ENCODE measurements at regions not wholly inside any gene's neighbourhood (a gene's known extent, or its start where the extent isn't known, plus 50 kb on each side); places are given as distances from the start of the nearest gene placed in this dataset.
"Not testable (repeated sequence)": the region's sequence is repeated elsewhere in the genome, so short reads cannot be mapped to it uniquely, and the experiment has no call there.

GRCh38 chr2:140073763-140074162, 1293.6 kb upstream of the NXPH2 start:
- H3K27ac ChIP-seq (ENCODE audit: low read length); H3K4me3 ChIP-seq (ENCODE audit: low read depth in 2 of 2, low read length in 2 of 2); H3K27me3 ChIP-seq (ENCODE audit: control insufficient read depth, insufficient read depth, low read length); H3K9me3 ChIP-seq (ENCODE audit: control insufficient read depth, insufficient read depth, low read depth, low read length); POLR2A ChIA-PET; CTCF ChIA-PET; intact Hi-C loops (cut with micrococcal nuclease; ENCODE audit: unreplicated experiment); H3K36me3 ChIP-seq (ENCODE audit: control insufficient read depth, insufficient read depth, low read length); ATAC-seq; H3K4me1 ChIP-seq (ENCODE audit: control insufficient read depth, insufficient read depth, low read length); DNase-seq (ENCODE audit: low read depth, low spot score); BruUV-seq (replicated peaks); in situ Hi-C loops (cut with HindIII; ENCODE audit: low pct_unique_long_range_greater_than_20kb, low sequenced_read_pairs): not testable (repeated sequence)

- in situ Hi-C loops (cut with HindIII; ENCODE audit: low pct_unique_long_range_greater_than_20kb, low sequenced_read_pairs) = no loop called here
- no peak overlapping the region for H3K27ac ChIP-seq (ENCODE audit: low read length)
- BruUV-seq (replicated peaks) = no TSS peak
- no peaks in the 10 kb centered on the region for H3K36me3 ChIP-seq (ENCODE audit: control insufficient read depth, insufficient read depth, low read length)
- H3K4me1 ChIP-seq (ENCODE audit: control insufficient read depth, insufficient read depth, low read length) = no peaks in the 10 kb centered on the region
- no peak for DNase-seq (ENCODE audit: low read depth, low spot score)
- H3K9me3 ChIP-seq (ENCODE audit: control insufficient read depth, insufficient read depth, low read depth, low read length) = no peaks in the 10 kb centered on the region
- H3K4me3 ChIP-seq (ENCODE audit: low read depth in 2 of 2, low read length in 2 of 2) = no peak overlapping the region
- intact Hi-C loops (cut with micrococcal nuclease; ENCODE audit: unreplicated experiment) = no loop called here
- no peak for ATAC-seq
- H3K27me3 ChIP-seq (ENCODE audit: control insufficient read depth, insufficient read depth, low read length) = no peaks in the 10 kb centered on the region
- TF ChIP-seq POLR2AphosphoS5 (IDR thresholded peaks at IDR 0.05; ENCODE audit: low read depth, low read length) (no peak), SIN3A (IDR thresholded peaks at IDR 0.05; ENCODE audit: borderline replicate concordance, insufficient read depth, low read depth, low read length) (no peak), CTCF (IDR thresholded peaks at IDR 0.05) (no peak), REST (IDR thresholded peaks at IDR 0.05; ENCODE audit: insufficient read depth in 1 of 2, low read depth in 2 of 2, low read length in 1 of 2) (no peak), TCF7L2 (IDR thresholded peaks at IDR 0.05; ENCODE audit: low read depth, low read length) (no peak)
- CTCF ChIA-PET = no interaction called here
- POLR2A ChIA-PET = no interaction called here
These were observed 1287.5 kb upstream of the NXPH2 start for GRCh38 chr2:140067661-140068060.

- Histone ChIP-seq H3K36me3 (ENCODE audit: control insufficient read depth, insufficient read depth, low read length) (no peaks in the 10 kb centered on the region), H3K27ac (ENCODE audit: low read length) (no peak overlapping the region), H3K9me3 (ENCODE audit: control insufficient read depth, insufficient read depth, low read depth, low read length) (no peaks in the 10 kb centered on the region), H3K27me3 (ENCODE audit: control insufficient read depth, insufficient read depth, low read length) (no peaks in the 10 kb centered on the region), H3K4me1 (ENCODE audit: control insufficient read depth, insufficient read depth, low read length) (no peaks in the 10 kb centered on the region), H3K4me3 (ENCODE audit: low read depth in 2 of 2, low read length in 2 of 2) (no peak overlapping the region)
- intact Hi-C loops (cut with micrococcal nuclease; ENCODE audit: unreplicated experiment) (no loop called here), in situ Hi-C loops (cut with HindIII; ENCODE audit: low pct_unique_long_range_greater_than_20kb, low sequenced_read_pairs) (no loop called here)
- TF ChIP-seq REST (IDR thresholded peaks at IDR 0.05; ENCODE audit: insufficient read depth in 1 of 2, low read depth in 2 of 2, low read length in 1 of 2) = no peak
- no peak for TF ChIP-seq TCF7L2 (IDR thresholded peaks at IDR 0.05; ENCODE audit: low read depth, low read length)
- TF ChIP-seq POLR2AphosphoS5 (IDR thresholded peaks at IDR 0.05; ENCODE audit: low read depth, low read length) = no peak
- TF ChIP-seq SIN3A (IDR thresholded peaks at IDR 0.05; ENCODE audit: borderline replicate concordance, insufficient read depth, low read depth, low read length) = no peak
- TF ChIP-seq CTCF (IDR thresholded peaks at IDR 0.05) = no peak
- DNase-seq (ENCODE audit: low read depth, low spot score) (no peak), ATAC-seq (no peak)
- ChIA-PET POLR2A (no interaction called here), CTCF (no interaction called here)
- no TSS peak for BruUV-seq (replicated peaks)
These were observed 1284.1 kb upstream of the NXPH2 start for GRCh38 chr2:140064243-140064642.
